ENCODE measurements at regions not wholly inside any gene's neighbourhood (a gene's known extent, or its start where the extent isn't known, plus 50 kb on each side); places are given as distances from the start of the nearest gene placed in this dataset.

GRCh38 chr14:101404426-101405170 is 156.7 kb upstream of the DIO3 start:
- Histone ChIP-seq H3K36me3 (ENCODE audit: insufficient read depth, low read length, poor library complexity, severe bottlenecking) (no peaks in the 10 kb centered on the region), H3K9me3 (ENCODE audit: low read depth, low read length, poor library complexity, severe bottlenecking) (no peaks in the 10 kb centered on the region), H3K4me1 (ENCODE audit: insufficient read depth, low read length, poor library complexity, severe bottlenecking) (peaks cover 9% of the 10 kb centered on the region), H3K27me3 (replicated peaks; ENCODE audit: insufficient read depth, low read depth, low read length, poor library complexity) (peaks cover 15% of the 10 kb centered on the region), H3K27ac (ENCODE audit: low read depth, low read length, poor library complexity, severe bottlenecking) (no peak overlapping the region), H3K4me3 (ENCODE audit: low read depth, low read length, poor library complexity, severe bottlenecking) (no peak overlapping the region)
- TF ChIP-seq CTCF (conservative IDR thresholded peaks at IDR 0.05; ENCODE audit: low read depth, low read length) (no peak), EZH2 (IDR thresholded peaks at IDR 0.05; ENCODE audit: borderline replicate concordance, low read depth, low read length, poor library complexity, severe bottlenecking) (no peak)
- intact Hi-C loops (cut with micrococcal nuclease; ENCODE audit: unreplicated experiment): no loop called here
- BruUV-seq (replicated peaks): no TSS peak
- ChIA-PET CTCF (no interaction called here), POLR2A (ENCODE audit: low non-redundant PET) (no interaction called here)
- DNase-seq (ENCODE audit: low spot score): no peak

GRCh38 chr14:101405171-101405883 is 156.0 kb upstream of the DIO3 start:
- Histone ChIP-seq H3K36me3 (ENCODE audit: insufficient read depth, low read length, poor library complexity, severe bottlenecking) (no peaks in the 10 kb centered on the region), H3K27me3 (replicated peaks; ENCODE audit: insufficient read depth, low read depth, low read length, poor library complexity) (peaks cover 15% of the 10 kb centered on the region), H3K4me3 (ENCODE audit: low read depth, low read length, poor library complexity, severe bottlenecking) (no peak overlapping the region), H3K4me1 (ENCODE audit: insufficient read depth, low read length, poor library complexity, severe bottlenecking) (peaks cover 9% of the 10 kb centered on the region), H3K27ac (ENCODE audit: low read depth, low read length, poor library complexity, severe bottlenecking) (no peak overlapping the region), H3K9me3 (ENCODE audit: low read depth, low read length, poor library complexity, severe bottlenecking) (no peaks in the 10 kb centered on the region)
- DNase-seq (ENCODE audit: low spot score): peak; percentile 29
- no TSS peak for BruUV-seq (replicated peaks)
- no peak for TF ChIP-seq CTCF (conservative IDR thresholded peaks at IDR 0.05; ENCODE audit: low read depth, low read length)
- ChIA-PET CTCF (no interaction called here), POLR2A (ENCODE audit: low non-redundant PET) (no interaction called here)
- intact Hi-C loops (cut with micrococcal nuclease; ENCODE audit: unreplicated experiment): no loop called here

- H3K36me3 ChIP-seq (ENCODE audit: insufficient read depth, low read length, poor library complexity, severe bottlenecking): no peaks in the 10 kb centered on the region
- H3K4me1 ChIP-seq (ENCODE audit: insufficient read depth, low read length, poor library complexity, severe bottlenecking): peaks cover 9% of the 10 kb centered on the region
- ChIA-PET CTCF (no interaction called here), POLR2A (ENCODE audit: low non-redundant PET) (no interaction called here)
- H3K9me3 ChIP-seq (ENCODE audit: low read depth, low read length, poor library complexity, severe bottlenecking): no peaks in the 10 kb centered on the region
- intact Hi-C loops (cut with micrococcal nuclease; ENCODE audit: unreplicated experiment): no loop called here
- no peak overlapping the region for H3K4me3 ChIP-seq (ENCODE audit: low read depth, low read length, poor library complexity, severe bottlenecking)
- no peak overlapping the region for H3K27ac ChIP-seq (ENCODE audit: low read depth, low read length, poor library complexity, severe bottlenecking)
- H3K27me3 ChIP-seq (replicated peaks; ENCODE audit: insufficient read depth, low read depth, low read length, poor library complexity): peaks cover 5% of the 10 kb centered on the region
- TF ChIP-seq EZH2 (IDR thresholded peaks at IDR 0.05; ENCODE audit: borderline replicate concordance, low read depth, low read length, poor library complexity, severe bottlenecking) (no peak), CTCF (conservative IDR thresholded peaks at IDR 0.05; ENCODE audit: low read depth, low read length) (no peak)
- DNase-seq (ENCODE audit: low spot score): no peak
- no TSS peak for BruUV-seq (replicated peaks)
Observed at GRCh38 chr14:101406921-101407320, 154.4 kb upstream of the DIO3 start.

Data from A673 (cell line).